ENCODE measurements at regions not wholly inside any gene's neighbourhood (a gene's known extent, or its start where the extent isn't known, plus 50 kb on each side); places are given as distances from the start of the nearest gene placed in this dataset.

DNA sequence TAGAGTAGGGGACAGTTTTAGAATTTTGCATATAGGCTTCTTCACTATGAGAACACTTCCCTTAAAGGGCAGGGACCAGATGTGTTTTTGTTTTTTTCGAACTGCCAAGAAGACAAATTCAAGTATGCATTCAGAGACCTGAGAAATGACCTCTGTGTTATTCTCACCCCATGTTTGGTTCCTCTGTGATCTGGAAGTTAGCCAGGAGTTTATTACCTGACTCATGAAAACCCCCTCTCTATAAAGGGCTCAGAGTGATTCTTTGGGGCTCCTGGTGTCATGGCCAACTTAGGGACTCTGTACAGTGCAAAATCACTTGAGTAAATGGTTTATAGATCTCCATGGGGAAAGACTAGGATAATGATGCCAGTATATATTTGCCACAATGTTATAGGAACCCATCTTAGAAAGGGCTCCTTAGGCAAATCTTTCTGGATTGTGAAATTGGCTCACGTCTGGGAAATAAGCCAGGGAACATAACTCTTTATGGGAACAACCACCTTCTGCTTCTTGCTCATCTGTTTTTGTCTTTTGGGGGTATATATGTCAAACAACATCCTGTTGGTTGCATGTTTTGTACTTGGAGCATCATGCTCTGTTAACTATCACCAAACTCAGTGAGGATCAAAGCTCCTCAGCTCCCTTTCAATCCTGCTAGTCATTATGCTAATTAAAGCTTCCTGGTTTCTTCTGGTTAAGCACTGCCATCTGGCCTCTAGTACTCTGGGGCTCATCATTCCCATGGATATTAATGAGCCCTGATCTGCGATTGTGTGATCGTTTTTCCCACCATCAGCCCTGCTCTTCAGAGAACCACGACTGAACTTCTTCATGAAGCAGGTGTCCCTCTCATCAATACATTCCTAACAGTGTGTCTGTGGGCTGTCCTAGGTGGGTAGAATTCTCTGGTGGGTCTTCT, 173.4 kb upstream of the CDH12 start:
- Mint-ChIP-seq H3K4me3 (no peak overlapping the region), H3K4me1 (no peaks in the 10 kb centered on the region), H3K36me3 (ENCODE audit: low read depth) (no peaks in the 10 kb centered on the region), H3K27ac (no peak overlapping the region), H3K27me3 (no peaks in the 10 kb centered on the region)
- ATAC-seq (no peak), DNase-seq (no peak)
- peaks cover 2% of the 10 kb centered on the region for H3K9me3 ChIP-seq (ENCODE audit: control insufficient read depth, low read length, poor library complexity, severe bottlenecking)

GRCh38 chr5:23025629-23026233, 172.6 kb upstream of the CDH12 start:
- H3K36me3 Mint-ChIP-seq (ENCODE audit: low read depth), result no peaks in the 10 kb centered on the region
- no peak overlapping the region for H3K27ac Mint-ChIP-seq
- H3K4me3 Mint-ChIP-seq, result no peak overlapping the region
- peaks cover 2% of the 10 kb centered on the region for H3K9me3 ChIP-seq (ENCODE audit: control insufficient read depth, low read length, poor library complexity, severe bottlenecking)
- H3K27me3 Mint-ChIP-seq, result no peaks in the 10 kb centered on the region
- H3K4me1 Mint-ChIP-seq, result no peaks in the 10 kb centered on the region
- DNase-seq (no peak), ATAC-seq (no peak)

- DNase-seq, result no peak
- no peak overlapping the region for H3K27ac Mint-ChIP-seq
- H3K4me1 Mint-ChIP-seq, result no peaks in the 10 kb centered on the region
- H3K9me3 ChIP-seq (ENCODE audit: control insufficient read depth, low read length, poor library complexity, severe bottlenecking), result peaks cover 2% of the 10 kb centered on the region
- no peak overlapping the region for H3K4me3 Mint-ChIP-seq
- ATAC-seq, result no peak
- no peaks in the 10 kb centered on the region for H3K27me3 Mint-ChIP-seq
- no peaks in the 10 kb centered on the region for H3K36me3 Mint-ChIP-seq (ENCODE audit: low read depth)
Observed at GRCh38 chr5:23024470-23024869, 171.3 kb upstream of the CDH12 start.

DNA sequence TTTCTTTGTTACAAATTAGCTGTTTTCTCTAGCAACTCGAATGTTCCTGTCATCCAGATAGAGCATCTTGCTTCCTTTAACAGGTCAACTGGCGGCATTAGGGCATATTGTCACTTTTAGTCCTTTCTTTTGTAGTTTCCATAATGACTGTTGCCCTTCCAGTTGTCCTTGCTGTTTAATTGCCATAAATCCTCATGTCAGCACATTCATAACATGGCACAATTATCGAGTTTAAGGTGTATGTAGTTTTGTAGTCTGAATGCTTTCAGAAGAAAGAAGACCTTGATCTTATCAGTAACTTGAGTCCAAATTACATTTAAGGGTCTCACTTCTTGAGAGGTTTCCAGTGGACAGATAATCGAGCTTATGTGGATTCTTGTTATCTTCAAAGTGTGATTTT, 161.7 kb upstream of the CDH12 start:
- no peaks in the 10 kb centered on the region for H3K4me1 Mint-ChIP-seq
- no peaks in the 10 kb centered on the region for H3K27me3 Mint-ChIP-seq
- no peak overlapping the region for H3K4me3 Mint-ChIP-seq
- H3K36me3 Mint-ChIP-seq (ENCODE audit: low read depth), result no peaks in the 10 kb centered on the region
- ATAC-seq (no peak), DNase-seq (no peak)
- H3K9me3 ChIP-seq (ENCODE audit: control insufficient read depth, low read length, poor library complexity, severe bottlenecking), result no peaks in the 10 kb centered on the region
- H3K27ac Mint-ChIP-seq, result no peak overlapping the region

- DNase-seq (no peak), ATAC-seq (no peak)
- H3K9me3 ChIP-seq (ENCODE audit: control insufficient read depth, low read length, poor library complexity, severe bottlenecking), result no peaks in the 10 kb centered on the region
- no peak overlapping the region for H3K27ac Mint-ChIP-seq
- no peaks in the 10 kb centered on the region for H3K36me3 Mint-ChIP-seq (ENCODE audit: low read depth)
- no peaks in the 10 kb centered on the region for H3K4me1 Mint-ChIP-seq
- no peaks in the 10 kb centered on the region for H3K27me3 Mint-ChIP-seq
- no peak overlapping the region for H3K4me3 Mint-ChIP-seq
Observed at GRCh38 chr5:23014266-23014665, 161.1 kb upstream of the CDH12 start.

DNA sequence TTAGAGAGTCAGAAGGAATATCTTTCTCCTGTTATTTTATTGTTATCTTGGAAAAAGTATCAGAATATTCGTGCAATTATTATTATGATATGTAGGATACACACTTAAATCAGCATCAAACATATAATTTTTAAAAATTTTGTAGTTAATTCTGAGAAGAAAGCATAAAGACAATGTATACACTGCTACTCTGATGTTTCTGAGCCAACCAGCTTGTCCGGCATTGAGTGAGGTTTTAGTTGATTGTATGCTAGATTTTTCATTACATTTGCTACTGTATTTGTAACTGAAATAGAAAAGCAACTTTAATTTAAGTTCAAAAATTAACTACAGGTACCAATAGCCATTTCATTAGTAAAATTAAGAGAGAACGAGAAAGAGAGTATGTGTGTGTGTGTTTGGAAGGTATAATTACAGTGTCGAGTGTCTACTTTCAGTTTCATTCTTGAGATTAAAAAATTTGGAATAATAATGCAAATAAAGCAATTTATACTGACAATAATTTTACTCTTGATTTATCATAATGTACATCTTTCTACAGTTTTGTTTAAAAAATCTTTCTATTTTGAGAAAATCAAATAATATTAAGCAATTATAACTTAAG, 160.4 kb upstream of the CDH12 start:
- H3K9me3 ChIP-seq (ENCODE audit: control insufficient read depth, low read length, poor library complexity, severe bottlenecking), result no peaks in the 10 kb centered on the region
- ATAC-seq (no peak), DNase-seq (no peak)
- H3K4me1 Mint-ChIP-seq, result no peaks in the 10 kb centered on the region
- no peak overlapping the region for H3K27ac Mint-ChIP-seq
- peak overlapping the region; percentile 43 for H3K4me3 Mint-ChIP-seq
- no peaks in the 10 kb centered on the region for H3K36me3 Mint-ChIP-seq (ENCODE audit: low read depth)
- no peaks in the 10 kb centered on the region for H3K27me3 Mint-ChIP-seq

- H3K36me3 Mint-ChIP-seq (ENCODE audit: low read depth), result no peaks in the 10 kb centered on the region
- H3K27me3 Mint-ChIP-seq, result no peaks in the 10 kb centered on the region
- H3K27ac Mint-ChIP-seq, result no peak overlapping the region
- DNase-seq (no peak), ATAC-seq (no peak)
- no peaks in the 10 kb centered on the region for H3K9me3 ChIP-seq (ENCODE audit: control insufficient read depth, low read length, poor library complexity, severe bottlenecking)
- no peaks in the 10 kb centered on the region for H3K4me1 Mint-ChIP-seq
- H3K4me3 Mint-ChIP-seq, result peak overlapping the region; percentile 43
Observed at GRCh38 chr5:23012842-23013241, 159.7 kb upstream of the CDH12 start.

- Mint-ChIP-seq H3K36me3 (ENCODE audit: low read depth) (no peaks in the 10 kb centered on the region), H3K4me1 (no peaks in the 10 kb centered on the region), H3K27ac (no peak overlapping the region), H3K27me3 (no peaks in the 10 kb centered on the region), H3K4me3 (no peak overlapping the region)
- DNase-seq, result no peak
- H3K9me3 ChIP-seq (ENCODE audit: control insufficient read depth, low read length, poor library complexity, severe bottlenecking), result no peaks in the 10 kb centered on the region
- no peak for ATAC-seq
Observed at GRCh38 chr5:23007762-23008161, 154.6 kb upstream of the CDH12 start.

DNA sequence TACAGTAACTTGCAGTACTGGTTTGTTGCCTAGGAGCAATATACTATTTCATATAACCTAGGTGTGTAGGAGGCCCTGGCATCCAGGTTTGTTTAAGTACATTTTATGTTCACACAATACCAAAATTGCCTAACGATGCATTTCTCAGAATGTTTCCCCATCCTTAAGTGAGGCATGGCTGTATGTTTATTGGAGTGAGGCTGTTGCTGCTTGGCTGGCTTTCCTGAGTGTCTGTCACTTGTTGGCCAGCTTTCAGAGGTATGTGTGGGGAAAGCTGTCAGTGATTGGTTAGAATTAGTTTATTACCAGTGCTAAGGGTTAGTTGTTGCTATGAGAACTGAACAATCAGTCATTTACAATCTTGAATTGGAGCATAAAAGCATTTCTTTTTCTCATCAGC, 154.1 kb upstream of the CDH12 start:
- H3K27me3 Mint-ChIP-seq, result no peaks in the 10 kb centered on the region
- H3K27ac Mint-ChIP-seq, result no peak overlapping the region
- ATAC-seq (no peak), DNase-seq (no peak)
- no peaks in the 10 kb centered on the region for H3K36me3 Mint-ChIP-seq (ENCODE audit: low read depth)
- H3K4me1 Mint-ChIP-seq, result no peaks in the 10 kb centered on the region
- no peaks in the 10 kb centered on the region for H3K9me3 ChIP-seq (ENCODE audit: control insufficient read depth, low read length, poor library complexity, severe bottlenecking)
- no peak overlapping the region for H3K4me3 Mint-ChIP-seq

GRCh38 chr5:23001120-23001519, 148.0 kb upstream of the CDH12 start:
- Mint-ChIP-seq H3K27ac (no peak overlapping the region), H3K36me3 (ENCODE audit: low read depth) (no peaks in the 10 kb centered on the region), H3K4me1 (no peaks in the 10 kb centered on the region), H3K27me3 (no peaks in the 10 kb centered on the region), H3K4me3 (no peak overlapping the region)
- ATAC-seq (no peak), DNase-seq (no peak)
- no peaks in the 10 kb centered on the region for H3K9me3 ChIP-seq (ENCODE audit: control insufficient read depth, low read length, poor library complexity, severe bottlenecking)

DNA sequence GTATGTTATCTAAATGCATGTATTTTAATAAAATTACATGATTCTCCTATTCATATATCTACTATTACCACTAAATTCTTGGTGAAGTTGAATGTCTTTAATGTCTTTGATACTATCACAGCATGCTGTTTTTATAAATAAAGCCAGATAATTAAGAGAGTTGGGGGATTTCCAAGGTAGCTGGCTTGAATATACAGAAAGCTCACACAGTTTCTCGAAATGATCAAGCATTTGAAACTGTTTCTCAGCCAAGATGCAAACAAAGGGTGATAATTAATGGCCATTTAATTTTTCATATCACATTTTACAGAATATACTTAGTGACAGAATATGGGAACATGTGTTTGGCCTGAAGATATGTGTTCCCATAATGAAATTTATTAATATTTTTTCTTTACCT, 145.6 kb upstream of the CDH12 start:
- DNase-seq (no peak), ATAC-seq (no peak)
- H3K36me3 Mint-ChIP-seq (ENCODE audit: low read depth), result no peaks in the 10 kb centered on the region

GRCh38 chr5:22998362-22998761, 145.2 kb upstream of the CDH12 start:
- H3K36me3 Mint-ChIP-seq (ENCODE audit: low read depth), result no peaks in the 10 kb centered on the region
- H3K9me3 ChIP-seq (ENCODE audit: control insufficient read depth, low read length, poor library complexity, severe bottlenecking), result no peaks in the 10 kb centered on the region
- H3K27me3 Mint-ChIP-seq, result no peaks in the 10 kb centered on the region
- no peak for DNase-seq
- no peak overlapping the region for H3K27ac Mint-ChIP-seq
- H3K4me3 Mint-ChIP-seq, result no peak overlapping the region
- no peaks in the 10 kb centered on the region for H3K4me1 Mint-ChIP-seq
- no peak for ATAC-seq

More for the DNA sequence above, 145.6 kb upstream of the CDH12 start:
- H3K27ac Mint-ChIP-seq, result no peak overlapping the region
- H3K9me3 ChIP-seq (ENCODE audit: control insufficient read depth, low read length, poor library complexity, severe bottlenecking), result no peaks in the 10 kb centered on the region
- no peaks in the 10 kb centered on the region for H3K4me1 Mint-ChIP-seq
- H3K27me3 Mint-ChIP-seq, result no peaks in the 10 kb centered on the region
- no peak overlapping the region for H3K4me3 Mint-ChIP-seq

- Mint-ChIP-seq H3K27me3 (no peaks in the 10 kb centered on the region), H3K4me3 (no peak overlapping the region), H3K36me3 (ENCODE audit: low read depth) (no peaks in the 10 kb centered on the region), H3K27ac (no peak overlapping the region), H3K4me1 (no peaks in the 10 kb centered on the region)
- ATAC-seq (no peak), DNase-seq (no peak)
- H3K9me3 ChIP-seq (ENCODE audit: control insufficient read depth, low read length, poor library complexity, severe bottlenecking), result no peaks in the 10 kb centered on the region
Observed at GRCh38 chr5:22988937-22989336, 135.8 kb upstream of the CDH12 start.

Measured in T-helper 17 cell (primary cell).